Left hindlimb (tissue), 1 donor: ENCODE measurements at regions not wholly inside any gene's neighbourhood (a gene's known extent, or its start where the extent isn't known, plus 50 kb on each side); places are given as distances from the start of the nearest gene placed in this dataset.

ENCODE experiments used
- DNase-seq: peaks from one replicate; pipeline ENCODE4 v3.0.0-alpha.2; 2018

DNA sequence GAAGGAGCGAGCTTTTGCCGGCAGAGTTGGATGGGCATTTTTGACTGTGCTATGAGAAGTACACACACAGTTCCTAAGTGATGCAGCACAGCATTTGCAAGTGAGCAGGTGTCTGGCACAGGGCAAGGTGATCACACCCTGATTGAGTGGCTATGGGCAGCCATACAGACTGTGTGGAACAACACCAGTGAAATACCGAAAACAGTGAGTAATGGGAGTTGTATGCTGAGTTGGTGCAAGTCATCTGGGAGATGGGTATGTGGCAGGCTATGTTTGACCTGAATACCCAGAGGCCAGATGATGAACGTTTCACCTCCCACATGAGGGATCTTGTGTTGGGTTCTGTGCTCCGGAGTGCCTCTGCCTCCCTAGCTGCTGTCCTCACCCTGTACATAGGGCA, 53.5 kb upstream of the TIPARP start:
- no peak for DNase-seq

DNA sequence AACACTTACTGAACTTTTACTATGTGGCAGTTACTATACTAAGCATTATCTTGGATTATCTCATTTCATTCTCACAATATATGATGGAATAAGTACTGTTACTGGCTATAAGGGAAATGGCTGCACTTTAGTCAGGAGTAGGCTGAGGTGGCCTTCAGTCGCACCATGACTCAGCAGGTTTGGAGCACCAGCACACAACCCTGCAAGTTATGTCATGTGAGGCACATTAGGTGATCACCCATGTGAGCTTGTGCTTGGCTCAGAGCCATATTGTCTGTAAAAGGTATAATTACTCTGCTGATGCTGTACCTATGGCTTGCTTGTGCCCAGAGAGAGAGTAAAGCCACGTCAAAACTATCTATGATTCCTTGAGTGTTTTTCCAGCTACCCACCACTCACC, 54.1 kb upstream of the TIPARP start:
- DNase-seq, result no peak

DNA sequence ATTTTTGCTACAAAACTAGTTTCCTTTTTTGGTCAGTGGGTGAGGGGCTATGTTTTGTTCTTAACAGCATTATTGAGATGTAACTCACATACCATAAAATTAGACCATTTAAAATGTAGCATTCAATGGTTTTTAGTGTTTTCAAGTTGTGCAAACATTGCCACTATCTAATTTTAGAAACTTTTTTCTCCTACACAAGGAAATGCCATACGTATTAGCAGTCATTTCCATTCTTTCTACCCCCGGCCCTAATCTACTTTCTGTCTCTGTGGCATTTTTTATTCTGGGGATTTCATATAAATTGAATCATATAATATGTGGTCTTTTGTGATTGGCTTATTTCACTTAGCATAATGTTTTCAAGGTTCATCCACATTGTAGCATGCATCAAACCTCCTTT, 55.0 kb upstream of the TIPARP start:
- no peak for DNase-seq

DNA sequence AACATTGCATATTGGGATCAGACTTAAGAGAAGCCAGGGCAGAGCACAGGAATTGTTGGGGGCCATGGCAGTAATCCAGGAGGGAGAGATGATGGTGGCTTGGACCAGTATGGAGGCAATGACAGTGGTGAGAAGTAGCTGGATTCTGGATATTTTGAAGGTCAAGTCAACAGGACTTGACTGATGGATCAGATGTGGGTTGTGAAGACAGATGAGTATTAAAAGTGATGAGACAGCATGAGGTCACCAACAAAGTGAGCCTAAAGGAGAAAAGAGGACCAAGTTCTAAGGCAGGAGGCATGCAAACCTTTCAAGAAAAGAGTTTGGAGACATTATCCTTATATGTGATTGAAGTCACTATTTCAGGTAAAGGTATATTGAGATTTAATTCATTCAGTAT, 56.6 kb upstream of the TIPARP start:
- DNase-seq, result no peak

DNA sequence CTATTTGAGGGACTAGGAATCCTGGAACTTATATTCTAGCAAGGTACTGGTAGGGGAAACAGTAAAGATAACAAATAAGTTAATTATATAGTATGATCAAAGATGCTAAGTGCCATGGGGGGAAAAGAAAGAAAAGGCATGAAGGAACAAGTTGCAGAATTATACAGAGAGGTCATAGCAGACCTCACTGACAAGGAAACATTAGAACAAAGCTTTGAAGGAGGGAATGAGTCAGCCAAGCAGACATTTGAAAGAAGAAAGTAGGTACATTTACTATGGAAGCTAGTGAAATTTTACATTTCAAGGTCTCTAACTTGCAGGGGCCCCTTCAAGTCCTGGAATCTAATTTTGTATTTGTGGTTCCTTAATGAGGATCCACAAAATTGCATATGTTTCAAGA, 57.2 kb upstream of the TIPARP start:
- no peak for DNase-seq

DNA sequence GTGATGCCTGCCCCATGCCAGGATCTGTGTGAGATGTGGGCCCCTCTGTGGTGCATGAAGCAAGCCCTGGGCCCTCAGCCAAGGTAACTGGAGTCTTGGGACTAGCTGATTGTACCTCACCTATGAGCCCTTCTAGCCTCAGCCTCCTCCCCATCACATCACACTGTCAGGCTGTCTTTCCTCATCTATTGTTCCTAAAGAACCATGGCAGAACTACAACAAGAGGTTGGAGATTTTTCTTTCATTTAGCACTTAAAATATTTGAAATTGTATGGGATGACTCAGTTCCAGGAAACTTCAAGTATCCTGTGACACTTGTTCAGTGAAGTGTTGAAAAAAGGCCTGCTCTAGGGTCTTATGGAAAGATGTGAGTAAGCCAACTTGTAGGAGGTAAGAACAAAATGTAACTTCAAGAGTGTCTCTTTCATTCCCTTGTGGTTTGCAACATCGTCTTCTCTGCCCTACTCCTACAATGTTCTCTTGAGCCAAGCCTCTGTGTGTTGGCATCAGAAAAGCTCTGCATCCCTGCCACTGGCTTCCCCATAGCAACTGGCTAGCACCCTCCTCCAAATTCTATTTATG, 58.7 kb upstream of the TIPARP start:
- no peak for DNase-seq

DNA sequence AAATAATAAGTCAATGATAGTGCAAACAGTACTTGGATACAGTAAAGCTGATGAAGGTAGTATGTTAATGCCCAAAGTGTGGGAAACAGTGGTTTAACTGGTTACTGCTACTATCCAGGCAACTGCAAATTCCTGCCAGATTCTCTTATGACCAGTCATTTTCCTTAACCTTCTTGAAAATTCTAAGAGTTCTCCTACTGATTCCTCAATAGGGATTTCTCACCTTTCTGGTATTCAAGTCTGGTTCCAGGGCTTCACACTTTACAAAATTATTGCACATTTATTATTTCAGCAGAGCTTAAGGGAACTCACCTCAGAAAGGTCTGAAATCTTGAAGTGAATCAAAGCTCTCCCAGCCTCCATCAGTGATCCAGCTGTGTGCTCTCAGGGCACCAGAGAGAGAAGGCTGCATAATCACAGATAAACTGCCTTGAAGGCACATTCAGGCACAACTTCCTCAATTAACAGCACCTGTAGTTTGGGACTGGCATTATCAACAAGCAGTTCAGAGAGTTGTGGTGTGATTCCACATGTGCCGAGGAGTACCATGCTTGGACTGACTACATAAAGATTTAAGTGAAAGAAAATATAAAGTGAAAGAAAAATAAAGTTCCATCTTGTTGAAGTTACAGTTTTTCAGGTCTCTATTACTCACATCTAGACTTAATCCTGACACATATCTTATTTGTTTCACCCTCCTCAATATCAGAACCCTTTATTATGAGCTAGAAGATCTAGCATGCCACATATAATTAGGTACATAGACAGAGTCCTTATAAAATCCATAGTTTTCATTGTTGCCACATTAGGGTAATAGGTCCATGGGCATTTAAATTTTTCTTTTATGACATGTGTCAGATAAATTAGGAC, 59.5 kb upstream of the TIPARP start:
- no peak for DNase-seq

DNA sequence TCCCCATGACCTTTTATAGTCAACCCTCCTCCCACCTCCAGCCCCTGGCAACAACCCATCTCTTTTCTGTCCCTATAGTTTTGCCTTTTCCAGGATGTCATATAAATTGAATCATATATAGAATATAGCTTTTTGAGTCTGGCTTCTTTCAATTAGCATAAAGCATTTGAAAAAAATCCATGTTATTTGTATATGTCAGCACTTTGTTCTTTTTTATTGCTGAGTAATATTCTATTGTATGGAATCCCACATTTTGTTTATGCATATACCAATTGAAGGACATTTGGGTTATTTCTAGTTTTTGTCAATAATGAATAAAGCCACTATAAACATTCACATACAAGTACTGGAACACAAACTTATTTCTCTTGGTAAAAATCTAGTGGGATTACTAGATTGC, 58.0 kb upstream of the SSR3 start:
- no peak for DNase-seq

DNA sequence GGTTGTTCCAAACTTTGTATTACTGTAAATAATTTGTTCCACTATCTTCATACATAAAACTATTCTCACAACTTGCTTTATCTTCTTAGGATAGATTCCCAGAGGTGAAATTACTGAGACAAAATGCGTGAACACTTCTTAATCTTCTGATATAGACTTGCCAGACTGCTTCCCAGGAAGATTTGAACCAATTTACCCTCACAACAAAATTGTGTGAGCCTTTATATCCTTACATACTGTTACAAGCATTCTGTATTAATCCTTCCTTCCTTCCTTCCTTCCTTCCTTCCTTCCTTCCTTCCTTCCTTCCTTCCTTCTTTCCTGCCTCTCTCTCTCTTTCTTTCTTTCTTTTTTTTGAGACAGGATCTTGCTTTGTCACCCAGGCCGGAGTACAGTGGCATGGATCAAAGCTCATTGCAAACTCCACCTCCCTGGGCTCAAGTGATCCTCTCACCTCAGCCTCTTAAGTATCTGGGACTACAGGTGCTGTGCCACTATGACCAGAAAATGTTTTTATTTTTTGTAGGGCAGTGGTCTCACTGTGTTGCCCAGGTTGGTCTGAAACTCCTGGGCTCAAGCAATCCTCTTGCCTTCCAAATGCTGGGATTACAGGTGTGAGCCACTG, 57.1 kb upstream of the SSR3 start:
- DNase-seq, result no peak

DNA sequence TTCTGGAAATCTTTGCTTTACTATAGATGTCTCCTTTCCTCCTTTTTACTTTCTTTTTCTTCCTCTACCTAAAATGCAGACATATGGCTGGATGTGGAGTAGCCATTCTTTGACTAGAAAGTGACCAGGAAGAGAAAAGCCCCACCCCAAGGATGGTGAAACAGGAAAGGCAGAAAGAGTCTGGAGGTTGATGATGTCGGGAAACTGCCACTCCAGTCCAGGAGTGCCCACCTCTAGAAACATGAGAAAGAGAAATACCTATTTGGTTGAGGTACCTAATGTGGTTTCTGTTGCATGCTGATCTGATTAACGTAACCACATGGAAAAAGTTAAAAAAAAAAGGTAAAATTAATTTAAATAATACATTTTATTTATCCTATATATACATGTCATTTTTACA, 55.2 kb upstream of the SSR3 start:
- DNase-seq, result no peak

DNA sequence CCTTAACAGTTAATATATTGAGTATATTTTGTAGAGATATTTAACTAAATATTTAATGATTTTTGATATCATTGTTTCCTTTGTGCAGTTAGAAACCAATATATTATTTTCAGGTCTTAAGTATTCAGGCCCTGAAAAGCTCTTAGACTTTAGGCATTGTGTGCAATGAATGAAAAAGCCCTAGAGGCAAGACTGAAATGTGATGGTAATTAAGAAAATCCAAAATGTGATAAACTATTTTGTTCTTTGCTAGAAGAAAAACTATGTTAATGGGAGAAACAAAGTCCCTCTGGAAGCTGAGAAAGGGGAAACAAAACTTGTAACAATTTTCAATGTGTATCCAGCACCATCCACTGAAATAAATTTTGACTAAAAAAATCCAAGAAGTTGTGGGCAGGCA, 54.6 kb upstream of the SSR3 start:
- no peak for DNase-seq

DNA sequence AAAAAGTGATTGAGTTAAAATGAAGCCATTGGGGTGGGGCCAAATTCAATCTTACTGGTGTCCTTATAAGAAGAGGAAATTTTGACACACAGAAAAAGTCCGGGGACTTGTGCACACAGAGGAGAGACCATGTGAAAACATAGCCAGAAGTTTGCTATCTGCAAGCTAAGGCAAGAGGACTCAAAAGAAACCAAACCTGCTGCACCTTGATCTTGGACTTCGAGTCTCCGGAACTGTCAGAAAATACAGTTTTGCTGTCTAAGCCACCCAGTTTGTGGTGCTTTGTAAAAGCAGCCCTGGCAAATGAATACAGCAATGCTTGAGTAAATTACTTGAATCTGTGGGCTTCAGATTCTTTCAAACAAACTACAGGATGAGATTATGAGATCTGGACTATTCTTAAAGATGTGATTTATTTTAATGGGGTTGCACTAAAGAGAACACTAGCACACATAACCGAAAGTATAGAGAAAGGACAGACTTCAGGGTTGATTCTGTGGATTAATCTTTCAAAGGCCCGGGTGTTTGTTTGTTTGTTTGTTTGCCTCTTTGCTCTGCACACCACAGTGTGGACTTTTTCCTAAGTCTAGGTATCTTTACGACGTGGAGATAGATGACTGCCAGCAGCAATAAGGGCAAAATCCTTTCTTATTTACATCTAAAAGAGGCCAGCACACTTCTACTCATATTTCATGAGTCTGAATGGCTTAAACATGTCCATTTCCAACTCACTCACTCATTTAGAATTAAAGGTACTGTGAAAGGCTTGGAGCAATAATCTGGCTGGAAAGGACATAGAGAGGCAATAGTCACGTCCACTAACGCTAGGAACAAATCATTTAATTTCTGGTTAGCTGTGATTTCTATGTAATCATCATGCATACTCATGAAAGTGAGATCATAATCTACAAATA, 53.9 kb upstream of the SSR3 start:
- DNase-seq, result no peak

DNA sequence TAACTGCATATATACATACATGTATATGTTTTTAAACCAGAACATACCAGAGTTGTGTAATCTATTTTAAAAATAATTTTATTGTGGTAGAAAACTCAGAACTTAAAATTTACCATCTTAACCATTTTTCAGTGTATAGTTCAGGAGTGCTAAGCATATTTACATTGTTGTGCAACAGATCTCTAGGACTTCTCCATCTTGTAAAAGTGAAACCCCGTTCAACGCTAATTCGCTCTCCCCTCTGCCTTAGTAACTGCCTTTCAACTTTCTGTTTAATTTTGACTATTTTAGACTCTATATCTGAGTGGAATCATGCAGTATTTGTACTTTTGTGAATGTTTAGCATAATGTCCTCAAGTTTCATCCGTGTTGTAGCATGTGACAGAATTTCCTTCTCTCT, 51.8 kb upstream of the SSR3 start:
- DNase-seq, result no peak

DNA sequence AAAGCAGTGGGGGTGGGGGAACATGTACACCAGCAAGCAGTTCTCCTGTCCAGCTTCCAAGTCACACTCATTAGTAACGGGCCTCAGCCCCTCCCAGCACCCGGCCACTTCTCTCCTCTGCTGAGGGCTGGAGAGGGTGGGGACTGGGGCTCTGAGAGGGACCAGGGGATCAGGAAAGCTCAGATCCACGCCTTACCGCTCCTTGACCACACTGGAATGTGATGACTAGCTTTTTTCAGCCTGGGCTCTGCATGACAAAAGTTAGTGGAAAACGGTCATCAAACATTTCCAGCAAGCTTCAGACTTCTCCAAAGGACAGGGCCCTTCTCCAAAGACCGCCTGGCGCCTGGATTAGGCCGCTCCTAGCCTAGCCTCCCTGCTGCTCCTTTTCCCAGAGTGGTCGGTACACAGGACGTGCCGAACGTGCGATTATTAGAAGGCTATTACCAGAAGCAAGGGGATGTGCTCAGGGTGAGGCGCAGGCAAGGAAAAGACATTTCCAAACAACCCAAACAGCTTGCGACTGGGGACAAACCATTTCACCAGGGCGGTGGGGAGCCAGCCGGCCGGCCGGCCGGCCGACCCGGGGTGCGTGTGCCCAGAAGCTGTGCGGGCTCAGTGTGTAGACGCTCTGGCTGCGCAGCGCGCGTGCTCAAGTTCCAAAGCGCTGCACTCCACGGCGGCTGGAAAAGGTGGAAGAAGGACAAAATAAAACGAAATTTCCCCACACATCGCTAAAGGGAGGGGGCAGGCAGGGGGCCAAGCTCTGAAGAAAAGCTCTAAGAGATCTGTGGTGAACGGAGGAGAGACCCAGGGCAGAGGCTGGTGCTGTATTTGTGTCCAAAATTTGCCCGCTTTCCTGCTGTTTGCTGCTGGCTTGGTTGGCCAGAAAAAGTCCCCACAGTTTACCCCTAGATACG, 51.0 kb upstream of the SSR3 start:
- peak; percentile 81 for DNase-seq

DNA sequence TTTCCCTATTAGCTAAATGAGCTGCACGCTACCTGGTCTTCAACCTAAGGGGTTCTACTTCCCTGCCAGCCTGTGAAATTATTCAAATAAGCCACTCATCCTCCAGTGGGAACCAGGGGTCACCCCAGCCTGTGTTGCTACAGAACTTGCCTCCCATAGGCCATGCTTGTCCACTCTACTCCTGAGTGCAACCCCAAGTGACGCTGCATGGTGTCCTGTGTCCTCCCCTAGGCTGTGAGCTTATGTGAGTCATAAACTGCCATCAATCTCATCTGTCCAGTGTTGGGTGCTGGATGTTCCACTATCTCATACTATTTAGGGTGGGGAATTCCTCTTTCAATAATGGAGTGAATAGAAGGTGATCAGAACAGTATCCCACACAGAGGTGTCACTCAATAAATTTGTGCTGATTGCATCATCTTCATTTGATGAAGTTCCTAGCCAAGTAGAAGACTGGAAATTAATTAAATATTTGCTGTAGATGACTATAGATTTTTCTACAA, 49.8 kb upstream of the SSR3 start:
- no peak for DNase-seq
